H9 (cell line): ENCODE measurements at regions not wholly inside any gene's neighbourhood (a gene's known extent, or its start where the extent isn't known, plus 50 kb on each side); places are given as distances from the start of the nearest gene placed in this dataset.

Experiments used
- DNase-seq: peaks from one replicate; pipeline ENCODE4 v3.0.0-alpha.2; 2017
- H2AFZ ChIP-seq: one replicate; pipeline ENCODE4 v1.6.1; 2013; ENCODE audit warnings: mild to moderate bottlenecking, low read length, control low read depth, moderate library complexity
- H2AK5ac ChIP-seq: 2 replicates; pipeline ENCODE4 v1.6.1; 2013; ENCODE audit warnings: low read length, control low read depth, mixed read lengths; ENCODE audit not compliant: insufficient read length
- H2BK120ac ChIP-seq: one replicate; pipeline ENCODE4 v1.6.1; 2013; ENCODE audit warnings: low read depth, mild to moderate bottlenecking, low read length, control low read depth, inconsistent platforms; ENCODE audit not compliant: poor library complexity, severe bottlenecking
- H2BK12ac ChIP-seq: 2 replicates; pipeline ENCODE4 v1.6.1; 2013; ENCODE audit warnings: low read length, control low read depth, mixed read lengths, low read depth; ENCODE audit not compliant: insufficient read length
- H2BK15ac ChIP-seq: 2 replicates; pipeline ENCODE4 v1.6.1; 2013; ENCODE audit warnings: low read depth, low read length, control low read depth
- H2BK20ac ChIP-seq: one replicate; pipeline ENCODE4 v1.6.1; 2013; ENCODE audit warnings: low read depth, mild to moderate bottlenecking, low read length, control low read depth, inconsistent platforms; ENCODE audit not compliant: poor library complexity, severe bottlenecking
- H2BK5ac ChIP-seq: 2 replicates; pipeline ENCODE4 v1.6.1; 2013; ENCODE audit warnings: low read length, control low read depth, mixed read lengths; ENCODE audit not compliant: insufficient read length
- H3K14ac ChIP-seq: 2 replicates; pipeline ENCODE4 v1.6.1; 2013; ENCODE audit warnings: low read length, control low read depth; ENCODE audit not compliant: insufficient read depth
- H3K18ac ChIP-seq: 2 replicates; pipeline ENCODE4 v1.6.1; 2013; ENCODE audit warnings: low read depth, mild to moderate bottlenecking, mixed read lengths, low read length, control low read depth; ENCODE audit not compliant: insufficient read length
- H3K23ac ChIP-seq: 2 replicates; pipeline ENCODE4 v1.6.1; 2013; ENCODE audit warnings: low read length, control low read depth, mixed read lengths, low read depth; ENCODE audit not compliant: insufficient read length
- H3K23me2 ChIP-seq: 2 replicates; pipeline ENCODE4 v1.6.1; 2013; ENCODE audit warnings: low read depth, mild to moderate bottlenecking, mixed read lengths, low read length, control low read depth; ENCODE audit not compliant: insufficient read length, poor library complexity, severe bottlenecking
- H3K27ac ChIP-seq: 2 replicates; pipeline ENCODE4 v1.5.1; 2013; ENCODE audit warnings: low read length, control low read depth, mixed read lengths, low read depth; ENCODE audit not compliant: insufficient read length
- H3K27me3 ChIP-seq: 2 replicates; pipeline ENCODE4 v1.6.1; 2013; ENCODE audit warnings: low read length, control low read depth, inconsistent platforms; ENCODE audit not compliant: insufficient read depth
- H3K4ac ChIP-seq: 2 replicates; pipeline ENCODE4 v1.6.1; 2013; ENCODE audit warnings: low read depth, mild to moderate bottlenecking, control low read depth, inconsistent platforms, low read length, moderate library complexity
- H3K4me1 ChIP-seq: 2 replicates; pipeline ENCODE4 v1.6.1; 2013; ENCODE audit warnings: low read length, control low read depth, inconsistent platforms; ENCODE audit not compliant: insufficient read depth
- H3K4me2 ChIP-seq: 2 replicates; pipeline ENCODE4 v1.6.1; 2013; ENCODE audit warnings: low read length, control low read depth, mixed read lengths; ENCODE audit not compliant: insufficient read length, insufficient read depth
- H3K56ac ChIP-seq: 2 replicates; pipeline ENCODE4 v1.6.1; 2013; ENCODE audit warnings: low read depth, mild to moderate bottlenecking, mixed read lengths, low read length, control low read depth; ENCODE audit not compliant: insufficient read length
- H3K79me1 ChIP-seq: 2 replicates; pipeline ENCODE4 v1.6.1; 2013; ENCODE audit warnings: low read depth, mild to moderate bottlenecking, moderate library complexity, low read length, control low read depth, inconsistent platforms; ENCODE audit not compliant: insufficient read depth, poor library complexity, severe bottlenecking
- H3K79me2 ChIP-seq: 2 replicates; pipeline ENCODE4 v1.6.1; 2013; ENCODE audit warnings: low read length, control low read depth, inconsistent platforms; ENCODE audit not compliant: insufficient read depth
- H3K9ac ChIP-seq: 2 replicates; pipeline ENCODE4 v1.6.1; 2013; ENCODE audit warnings: low read length, control low read depth, mixed read lengths; ENCODE audit not compliant: insufficient read length; ENCODE audit errors: extremely low read depth
- H3K9me3 ChIP-seq: one replicate; pipeline ENCODE4 v1.6.1; 2013; ENCODE audit warnings: low read depth, low read length, inconsistent platforms; ENCODE audit not compliant: control insufficient read depth
- H3T11ph ChIP-seq: one replicate; pipeline ENCODE4 v1.6.1; 2013; ENCODE audit warnings: mild to moderate bottlenecking, low read length, control low read depth, inconsistent platforms
- H4K20me1 ChIP-seq: one replicate; pipeline ENCODE4 v1.6.1; 2013; ENCODE audit not compliant: control insufficient read depth, insufficient read length, insufficient read depth
- H4K5ac ChIP-seq: 2 replicates; pipeline ENCODE4 v1.6.1; 2013; ENCODE audit warnings: low read depth, mild to moderate bottlenecking, mixed read lengths, low read length, control low read depth; ENCODE audit not compliant: insufficient read length
- H4K8ac ChIP-seq: replicated peaks from 2 replicates; pipeline ENCODE4 v1.6.1; 2013; ENCODE audit warnings: low read length, control low read depth, mixed read lengths, low read depth; ENCODE audit not compliant: insufficient read length
- H4K91ac ChIP-seq: 2 replicates; pipeline ENCODE4 v1.6.1; 2013; ENCODE audit warnings: low read depth, mild to moderate bottlenecking, moderate library complexity, mixed read lengths, low read length, control low read depth; ENCODE audit not compliant: insufficient read length
- H3K27ac Mint-ChIP-seq, 3 experiments: 2 replicates in 2 of 3; 3 replicates in 1 of 3; pipeline ENCODE4 v1.8.0; 2020 to 2021; ENCODE audit warnings: mixed read lengths in 3 of 3, mild to moderate bottlenecking in 1 of 3, moderate library complexity in 1 of 3
- H3K27me3 Mint-ChIP-seq: 2 replicates; pipeline ENCODE4 v1.8.0; 2021; ENCODE audit warnings: low read depth, mild to moderate bottlenecking, moderate library complexity, mixed read lengths
- H3K36me3 Mint-ChIP-seq, 3 experiments: 2 replicates in 2 of 3; 3 replicates in 1 of 3; pipeline ENCODE4 v1.8.0; 2020 to 2021; ENCODE audit warnings: low read depth in 3 of 3, mixed read lengths in 3 of 3; ENCODE audit not compliant: insufficient read depth in 1 of 3
- H3K4me1 Mint-ChIP-seq, 2 experiments: 2 replicates each; pipeline ENCODE4 v1.8.0; 2020; ENCODE audit warnings: mixed read lengths in 2 of 2
- H3K4me3 Mint-ChIP-seq, 2 experiments: 2 replicates in 1 of 2; 3 replicates in 1 of 2; pipeline ENCODE4 v1.8.0; 2020 to 2021; ENCODE audit warnings: mild to moderate bottlenecking in 2 of 2, mixed read lengths in 2 of 2, moderate library complexity in 1 of 2
- H3K9me3 Mint-ChIP-seq, 2 experiments: 2 replicates in 1 of 2; 3 replicates in 1 of 2; pipeline ENCODE4 v1.8.0; 2020; ENCODE audit warnings: mild to moderate bottlenecking in 2 of 2, mixed read lengths in 2 of 2, moderate library complexity in 1 of 2
- WGBS: extraction: QIAGEN DNeasy Blood & Tissue Kit; methylation state at CpG from one replicate; pipeline ENCODE4 v1.1.7; 2013; ENCODE audit warnings: missing lambda C conversion rate, low lambda C conversion rate, mixed read lengths; ENCODE audit not compliant: insufficient read length; ENCODE audit errors: extremely low coverage; 5-methylcytosine and 5-hydroxymethylcytosine counted together
- TF ChIP-seq, protein P1 (sequence below): fragments of 200-600 bp; sonication (generic); conservative IDR thresholded peaks from 3 replicates; pipeline ENCODE4 v1.8.0; 2021; ENCODE audit warnings: antibody characterized with exemption, mild to moderate bottlenecking

DNA sequence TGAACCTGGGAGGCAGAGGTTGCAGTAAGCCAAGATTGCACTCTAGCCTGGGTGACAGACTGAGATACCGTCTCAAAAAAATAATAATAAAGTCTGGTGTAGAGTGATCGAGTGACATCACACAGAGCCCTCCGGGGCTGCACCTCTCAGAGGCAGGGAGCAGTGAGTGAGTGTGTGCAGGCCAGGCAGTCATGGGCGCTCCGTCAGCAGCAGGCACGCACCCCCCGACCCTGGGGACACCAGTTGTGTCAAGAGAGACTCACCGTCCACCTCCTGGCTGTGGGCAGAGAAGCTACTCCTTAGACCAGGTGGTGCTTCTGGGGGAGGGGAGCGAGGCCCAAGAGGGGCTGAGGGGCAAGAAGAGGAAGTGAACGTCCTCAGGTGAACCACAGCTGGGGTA, 91.8 kb downstream of the SIK1 start:
- no peak overlapping the region for H3T11ph ChIP-seq
- DNase-seq, result no peak
- H3K4ac ChIP-seq, result no peak overlapping the region
- H4K91ac ChIP-seq, result no peak overlapping the region
- H3K27ac ChIP-seq, result no peak overlapping the region
- H4K20me1 ChIP-seq, result peaks cover 2% of the 10 kb centered on the region
- Mint-ChIP-seq H3K9me3 (peaks cover 27 to 29% of the 10 kb centered on the region in 2 experiments), H3K27ac (no peak overlapping the region), H3K4me1 (peaks cover 19 to 22% of the 10 kb centered on the region in 2 experiments), H3K36me3 (peaks cover 2 to 31% (median 13%) of the 10 kb centered on the region in 3 experiments), H3K4me3 (no peak overlapping the region), H3K27me3 (peaks cover 15% of the 10 kb centered on the region)
- H4K8ac ChIP-seq, result no peak overlapping the region
- no peak overlapping the region for H2BK20ac ChIP-seq
- no peak overlapping the region for H2BK12ac ChIP-seq
- no peak overlapping the region for H4K5ac ChIP-seq
- no peak overlapping the region for H3K4me2 ChIP-seq
- H2BK15ac ChIP-seq, result no peak overlapping the region
- H2AK5ac ChIP-seq, result no peak overlapping the region
- no peak overlapping the region for H2AFZ ChIP-seq
- no CpG with 5 or more reads among the region's 10 CpGs for WGBS
- H3K79me1 ChIP-seq, result no peaks in the 10 kb centered on the region
- no peaks in the 10 kb centered on the region for H3K23me2 ChIP-seq
- H3K4me1 ChIP-seq, result no peaks in the 10 kb centered on the region; the same call in 1 of the 2 replicates
- no peak overlapping the region for H3K56ac ChIP-seq
- TF ChIP-seq, protein P1, sequence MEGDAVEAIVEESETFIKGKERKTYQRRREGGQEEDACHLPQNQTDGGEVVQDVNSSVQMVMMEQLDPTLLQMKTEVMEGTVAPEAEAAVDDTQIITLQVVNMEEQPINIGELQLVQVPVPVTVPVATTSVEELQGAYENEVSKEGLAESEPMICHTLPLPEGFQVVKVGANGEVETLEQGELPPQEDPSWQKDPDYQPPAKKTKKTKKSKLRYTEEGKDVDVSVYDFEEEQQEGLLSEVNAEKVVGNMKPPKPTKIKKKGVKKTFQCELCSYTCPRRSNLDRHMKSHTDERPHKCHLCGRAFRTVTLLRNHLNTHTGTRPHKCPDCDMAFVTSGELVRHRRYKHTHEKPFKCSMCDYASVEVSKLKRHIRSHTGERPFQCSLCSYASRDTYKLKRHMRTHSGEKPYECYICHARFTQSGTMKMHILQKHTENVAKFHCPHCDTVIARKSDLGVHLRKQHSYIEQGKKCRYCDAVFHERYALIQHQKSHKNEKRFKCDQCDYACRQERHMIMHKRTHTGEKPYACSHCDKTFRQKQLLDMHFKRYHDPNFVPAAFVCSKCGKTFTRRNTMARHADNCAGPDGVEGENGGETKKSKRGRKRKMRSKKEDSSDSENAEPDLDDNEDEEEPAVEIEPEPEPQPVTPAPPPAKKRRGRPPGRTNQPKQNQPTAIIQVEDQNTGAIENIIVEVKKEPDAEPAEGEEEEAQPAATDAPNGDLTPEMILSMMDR, result no peak
- H3K79me2 ChIP-seq, result no peaks in the 10 kb centered on the region
- no peak overlapping the region for H3K14ac ChIP-seq
- no peak overlapping the region for H2BK5ac ChIP-seq
- no peaks in the 10 kb centered on the region for H3K27me3 ChIP-seq
- no peak overlapping the region for H2BK120ac ChIP-seq
- no peak overlapping the region for H3K9ac ChIP-seq
- H3K23ac ChIP-seq, result no peak overlapping the region
- no peak overlapping the region for H3K18ac ChIP-seq
- no peaks in the 10 kb centered on the region for H3K9me3 ChIP-seq
